Natural killer cell (primary cell): ENCODE measurements at regions not wholly inside any gene's neighbourhood (a gene's known extent, or its start where the extent isn't known, plus 50 kb on each side); places are given as distances from the start of the nearest gene placed in this dataset.

ENCODE experiments used
- ATAC-seq, 3 donors: fragments of 150-1000 bp in 2 of 3; fragments of 200-7000 bp in 1 of 3; cut with Tn5 transposase; 1 replicate in 1 of 3; 2 replicates in 2 of 3; pipeline ENCODE4 v1.10.0; 2021; ENCODE audit warnings: mild to moderate bottlenecking in 2 of 3, moderate library complexity in 2 of 3
- DNase-seq, 2 donors: peaks; one replicate each; pipeline versions ENCODE4 v3.0.0 to v3.0.0-alpha.2; 2013 to 2021; ENCODE audit warnings: mixed read lengths in 1 of 2
- H3K27ac ChIP-seq: one replicate; pipeline ENCODE4 v1.5.1; 2013; ENCODE audit warnings: mild to moderate bottlenecking, low read length
- H3K27me3 ChIP-seq: one replicate; pipeline ENCODE4 v1.6.1; 2013; ENCODE audit warnings: low read length; ENCODE audit not compliant: control insufficient read depth, insufficient read depth
- H3K36me3 ChIP-seq: one replicate; pipeline ENCODE4 v1.6.1; 2013; ENCODE audit warnings: low read length; ENCODE audit not compliant: control insufficient read depth, insufficient read depth
- H3K4me1 ChIP-seq: one replicate; pipeline ENCODE4 v1.6.1; 2013; ENCODE audit warnings: low read length; ENCODE audit not compliant: control insufficient read depth, insufficient read depth
- H3K4me3 ChIP-seq: one replicate; pipeline ENCODE4 v1.5.1; 2013; ENCODE audit warnings: low read length
- H3K9me3 ChIP-seq: one replicate; pipeline ENCODE4 v1.6.1; 2013; ENCODE audit warnings: low read length; ENCODE audit not compliant: control insufficient read depth, insufficient read depth
- H3K27ac Mint-ChIP-seq, 2 donors: one replicate each; pipeline ENCODE4 v1.8.0; 2022; ENCODE audit warnings: mild to moderate bottlenecking in 2 of 2, mixed read lengths in 2 of 2, moderate library complexity in 1 of 2
- H3K27me3 Mint-ChIP-seq, 2 donors: one replicate each; pipeline ENCODE4 v1.8.0; 2022; ENCODE audit warnings: low read depth in 2 of 2, mixed read lengths in 2 of 2
- H3K36me3 Mint-ChIP-seq: one replicate; pipeline ENCODE4 v1.8.0; 2022; ENCODE audit warnings: mixed read lengths
- H3K4me1 Mint-ChIP-seq, 2 donors: one replicate each; pipeline ENCODE4 v1.8.0; 2022; ENCODE audit warnings: mixed read lengths in 2 of 2
- H3K4me3 Mint-ChIP-seq: one replicate; pipeline ENCODE4 v1.8.0; 2022; ENCODE audit warnings: mild to moderate bottlenecking, moderate library complexity, mixed read lengths
- H3K9me3 Mint-ChIP-seq, 2 donors: one replicate each; pipeline ENCODE4 v1.8.0; 2022; ENCODE audit warnings: mixed read lengths in 2 of 2
- CTCF ChIP-seq: fragments of 200-600 bp; IDR thresholded peaks from one replicate; pipeline ENCODE4 v1.8.0; 2022; ENCODE audit warnings: antibody characterized with exemption
- WGBS: methylation state at CpG from one replicate; pipeline ENCODE4 v1.1.7; 2013; ENCODE audit warnings: missing lambda C conversion rate; ENCODE audit not compliant: insufficient coverage; 5-methylcytosine and 5-hydroxymethylcytosine counted together
- intact Hi-C: fragments of 100-400 bp; cut with micrococcal nuclease; formaldehyde crosslinking; loops from one replicate; pipeline ENCODE4 v1.14.2; 2022

GRCh38 chr3:30288830-30289229 is 317.6 kb upstream of the TGFBR2 start:
- Mint-ChIP-seq H3K27ac (peak overlapping the region; percentile 15 to 41), H3K4me1 (peaks cover 12 to 15% of the 10 kb centered on the region in 2 donors)

GRCh38 chr3:30289324-30289723 is 317.1 kb upstream of the TGFBR2 start:
- no peak for TF ChIP-seq CTCF
- Histone ChIP-seq H3K4me3 (no peak overlapping the region), H3K36me3 (no peaks in the 10 kb centered on the region), H3K27ac (no peak overlapping the region), H3K9me3 (no peaks in the 10 kb centered on the region), H3K27me3 (no peaks in the 10 kb centered on the region), H3K4me1 (peaks cover 6% of the 10 kb centered on the region)
- H3K27ac Mint-ChIP-seq: peak overlapping the region; percentile 15 to 41
- H3K36me3 Mint-ChIP-seq: no peaks in the 10 kb centered on the region
- H3K27me3 Mint-ChIP-seq: peaks cover 0 to 3% of the 10 kb centered on the region in 2 donors
- no peaks in the 10 kb centered on the region for H3K9me3 Mint-ChIP-seq
- peaks cover 12% of the 10 kb centered on the region in 2 donors for H3K4me1 Mint-ChIP-seq
- ATAC-seq (peak in 1 of 3 donors; percentile 51), DNase-seq (no peak)
- no peak overlapping the region for H3K4me3 Mint-ChIP-seq
- 18% methylated on average over 1 of the region's 1 CpG for WGBS
- intact Hi-C loops: no loop called here

More at GRCh38 chr3:30288830-30289229, 317.6 kb upstream of the TGFBR2 start:
- no peak for DNase-seq
- Histone ChIP-seq H3K4me3 (no peak overlapping the region), H3K27ac (no peak overlapping the region), H3K4me1 (peaks cover 6% of the 10 kb centered on the region), H3K27me3 (no peaks in the 10 kb centered on the region), H3K9me3 (no peaks in the 10 kb centered on the region), H3K36me3 (no peaks in the 10 kb centered on the region)
- intact Hi-C loops: no loop called here
- H3K4me3 Mint-ChIP-seq: no peak overlapping the region
- H3K27me3 Mint-ChIP-seq: no peaks in the 10 kb centered on the region
- H3K36me3 Mint-ChIP-seq: no peaks in the 10 kb centered on the region
- H3K9me3 Mint-ChIP-seq: no peaks in the 10 kb centered on the region
- no peak for TF ChIP-seq CTCF
- ATAC-seq: no peak

- Histone ChIP-seq H3K4me3 (no peak overlapping the region), H3K27ac (no peak overlapping the region), H3K27me3 (no peaks in the 10 kb centered on the region), H3K4me1 (peaks cover 6% of the 10 kb centered on the region), H3K9me3 (no peaks in the 10 kb centered on the region), H3K36me3 (no peaks in the 10 kb centered on the region)
- ATAC-seq: no peak
- Mint-ChIP-seq H3K27me3 (peaks cover 0 to 3% of the 10 kb centered on the region in 2 donors), H3K27ac (peak overlapping the region in 1 of 2 donors; percentile 41), H3K4me1 (peaks cover 10 to 12% of the 10 kb centered on the region in 2 donors), H3K36me3 (no peaks in the 10 kb centered on the region), H3K9me3 (no peaks in the 10 kb centered on the region), H3K4me3 (no peak overlapping the region)
- no peak for DNase-seq
- TF ChIP-seq CTCF: no peak
- WGBS: 13% methylated on average over 1 of the region's 1 CpG
- intact Hi-C loops: no loop called here
Observed at GRCh38 chr3:30289766-30290165, 316.6 kb upstream of the TGFBR2 start.

GRCh38 chr3:30290479-30290878 is 315.9 kb upstream of the TGFBR2 start:
- TF ChIP-seq CTCF: no peak
- peaks cover 6% of the 10 kb centered on the region for H3K4me1 ChIP-seq
- no peak overlapping the region for H3K4me3 Mint-ChIP-seq
- no peak overlapping the region for H3K27ac ChIP-seq
- H3K9me3 Mint-ChIP-seq: no peaks in the 10 kb centered on the region
- peaks cover 0 to 3% of the 10 kb centered on the region in 2 donors for H3K27me3 Mint-ChIP-seq
- no peaks in the 10 kb centered on the region for H3K36me3 ChIP-seq
- peaks cover 10 to 12% of the 10 kb centered on the region in 2 donors for H3K4me1 Mint-ChIP-seq
- DNase-seq (no peak), ATAC-seq (no peak)
- H3K27me3 ChIP-seq: no peaks in the 10 kb centered on the region
- H3K27ac Mint-ChIP-seq: no peak overlapping the region
- H3K36me3 Mint-ChIP-seq: no peaks in the 10 kb centered on the region
- no peaks in the 10 kb centered on the region for H3K9me3 ChIP-seq
- H3K4me3 ChIP-seq: no peak overlapping the region
- whole genome bisulfite sequencing: 96% methylated on average over 12 of the region's 12 CpGs
- intact Hi-C loops: no loop called here
